ENCODE measurements at regions not wholly inside any gene's neighbourhood (a gene's known extent, or its start where the extent isn't known, plus 50 kb on each side); places are given as distances from the start of the nearest gene placed in this dataset.

DNA sequence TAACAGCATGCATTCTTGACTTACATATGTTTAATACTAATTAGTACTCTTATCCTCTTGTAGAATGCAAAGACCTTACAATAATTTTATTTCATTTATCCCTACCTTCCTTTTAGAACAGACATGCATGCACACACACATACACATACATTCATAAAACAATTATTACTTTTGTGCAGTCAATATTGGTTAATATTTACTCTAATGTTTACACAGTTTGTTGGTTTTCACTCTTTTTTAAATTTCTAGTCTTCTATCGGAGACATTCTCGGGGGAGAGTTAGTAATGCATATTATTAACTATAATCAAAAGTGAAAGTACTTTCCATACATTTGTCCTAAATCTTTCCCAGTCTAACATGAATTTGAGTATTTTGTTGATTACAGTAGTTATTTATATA, 317.7 kb upstream of the DPH6 start:
- TF ChIP-seq, protein P1, sequence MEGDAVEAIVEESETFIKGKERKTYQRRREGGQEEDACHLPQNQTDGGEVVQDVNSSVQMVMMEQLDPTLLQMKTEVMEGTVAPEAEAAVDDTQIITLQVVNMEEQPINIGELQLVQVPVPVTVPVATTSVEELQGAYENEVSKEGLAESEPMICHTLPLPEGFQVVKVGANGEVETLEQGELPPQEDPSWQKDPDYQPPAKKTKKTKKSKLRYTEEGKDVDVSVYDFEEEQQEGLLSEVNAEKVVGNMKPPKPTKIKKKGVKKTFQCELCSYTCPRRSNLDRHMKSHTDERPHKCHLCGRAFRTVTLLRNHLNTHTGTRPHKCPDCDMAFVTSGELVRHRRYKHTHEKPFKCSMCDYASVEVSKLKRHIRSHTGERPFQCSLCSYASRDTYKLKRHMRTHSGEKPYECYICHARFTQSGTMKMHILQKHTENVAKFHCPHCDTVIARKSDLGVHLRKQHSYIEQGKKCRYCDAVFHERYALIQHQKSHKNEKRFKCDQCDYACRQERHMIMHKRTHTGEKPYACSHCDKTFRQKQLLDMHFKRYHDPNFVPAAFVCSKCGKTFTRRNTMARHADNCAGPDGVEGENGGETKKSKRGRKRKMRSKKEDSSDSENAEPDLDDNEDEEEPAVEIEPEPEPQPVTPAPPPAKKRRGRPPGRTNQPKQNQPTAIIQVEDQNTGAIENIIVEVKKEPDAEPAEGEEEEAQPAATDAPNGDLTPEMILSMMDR (IDR thresholded peaks at IDR 0.05 in 4 of 5, conservative IDR thresholded peaks at IDR 0.05 in 1 of 5): no peak
- no peak for TF ChIP-seq POLR2A (IDR thresholded peaks at IDR 0.05)
